Activated naive CD4-positive, alpha-beta T cell (primary cell): ENCODE measurements at regions not wholly inside any gene's neighbourhood (a gene's known extent, or its start where the extent isn't known, plus 50 kb on each side); places are given as distances from the start of the nearest gene placed in this dataset.

Experiments used
- DNase-seq, 4 experiments: peaks; one replicate each; lab custom pipeline; 2025; lab: John Stamatoyannopoulos, UW

GRCh38 chr14:48874711-48875110 lies 711.5 kb downstream of the RPS29 start:
- DNase-seq = no peak

GRCh38 chr14:48857366-48857765 lies 728.8 kb downstream of the RPS29 start:
- no peak for DNase-seq

GRCh38 chr14:48853159-48853558 lies 733.0 kb downstream of the RPS29 start:
- no peak for DNase-seq

GRCh38 chr14:48849741-48850322 lies 736.3 kb downstream of the RPS29 start:
- no peak for DNase-seq

DNA sequence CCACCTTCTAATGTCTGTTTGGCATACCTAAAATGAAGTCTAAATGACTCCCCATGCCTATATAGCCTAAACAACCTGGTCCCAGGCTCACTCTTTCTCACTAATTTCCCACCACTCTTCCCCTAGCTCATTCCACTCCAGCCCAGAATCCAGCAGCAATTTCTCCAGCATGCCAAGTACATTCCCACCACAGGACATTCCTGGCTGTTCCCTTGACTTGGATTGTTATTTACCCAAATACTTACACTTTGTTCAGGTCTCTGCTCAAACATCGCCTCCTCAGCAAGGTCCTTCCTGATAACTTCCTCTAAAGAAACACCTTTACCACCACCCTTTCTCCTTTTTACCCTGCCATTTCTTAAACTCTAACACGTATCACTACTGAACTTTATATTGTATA lies 743.4 kb downstream of the RPS29 start:
- DNase-seq = no peak

DNA sequence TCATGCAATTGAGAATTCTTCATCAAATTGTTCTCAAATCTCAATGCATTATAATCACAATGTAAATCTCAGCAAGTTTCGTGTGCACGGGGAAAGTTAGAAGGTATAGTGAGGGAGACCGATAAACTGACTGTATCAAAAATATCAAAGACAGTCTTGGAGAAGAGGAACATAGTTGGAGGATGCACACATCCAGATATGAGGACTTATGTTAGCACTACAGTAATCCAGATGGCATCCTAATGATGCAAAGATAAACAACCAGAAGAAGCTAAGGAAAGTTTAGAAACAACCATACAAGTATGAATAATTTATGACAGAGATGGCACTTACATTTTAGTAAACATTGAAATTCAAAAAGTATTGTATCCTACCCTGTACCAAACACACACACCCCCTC lies 760.1 kb downstream of the RPS29 start:
- DNase-seq = no peak

- no peak for DNase-seq
Measured at GRCh38 chr14:48814562-48814961, 771.6 kb downstream of the RPS29 start.

- no peak for DNase-seq
Measured at GRCh38 chr14:48805315-48805714, 780.9 kb downstream of the RPS29 start.

GRCh38 chr14:48792376-48793024 lies 793.7 kb downstream of the RPS29 start:
- DNase-seq = no peak

GRCh38 chr14:48788771-48789170 lies 797.4 kb downstream of the RPS29 start:
- DNase-seq = no peak

DNA sequence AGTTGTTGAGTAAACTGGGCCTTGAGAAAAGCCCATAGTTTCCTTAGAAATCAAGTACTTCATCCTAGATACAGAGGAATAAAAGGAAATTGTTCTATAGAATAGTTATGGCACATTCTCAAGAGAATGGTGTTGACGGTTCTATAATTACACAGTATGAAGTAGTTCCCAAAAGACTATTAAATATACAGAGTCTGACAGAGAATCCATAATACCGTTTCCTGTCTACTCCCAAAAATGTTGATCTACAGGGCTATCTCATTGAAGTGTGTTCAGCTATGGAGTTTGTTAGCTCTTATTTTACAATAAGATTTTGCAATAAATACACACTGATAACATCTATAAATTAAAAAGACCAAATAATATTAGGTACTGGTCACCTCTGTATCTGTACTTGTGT lies 799.7 kb downstream of the RPS29 start:
- no peak for DNase-seq

DNA sequence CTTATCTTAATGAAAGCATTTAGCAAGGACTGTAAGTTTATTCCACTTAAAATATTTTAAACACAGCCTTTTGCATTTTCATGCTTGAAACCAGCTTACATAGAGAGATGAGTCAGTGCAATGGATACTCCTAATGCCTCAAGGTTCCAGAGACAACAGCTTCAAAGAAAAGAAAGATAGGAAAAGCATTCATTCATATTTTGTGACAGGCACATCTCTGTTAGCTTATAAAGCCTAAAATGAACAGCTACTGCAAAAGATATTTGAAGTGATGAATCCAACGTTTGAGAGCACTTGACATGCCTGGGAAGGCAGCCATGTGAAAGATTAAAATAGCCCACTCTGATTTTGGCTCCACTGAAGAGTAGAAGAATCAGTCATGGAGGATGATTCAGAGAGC lies 814.5 kb downstream of the RPS29 start:
- no peak for DNase-seq

- no peak for DNase-seq
Measured at GRCh38 chr14:48751293-48751692, 834.9 kb downstream of the RPS29 start.

- no peak for DNase-seq
Measured at GRCh38 chr14:48748151-48748675, 838.0 kb downstream of the RPS29 start.

GRCh38 chr14:48747561-48748089 lies 838.6 kb downstream of the RPS29 start:
- no peak for DNase-seq

DNA sequence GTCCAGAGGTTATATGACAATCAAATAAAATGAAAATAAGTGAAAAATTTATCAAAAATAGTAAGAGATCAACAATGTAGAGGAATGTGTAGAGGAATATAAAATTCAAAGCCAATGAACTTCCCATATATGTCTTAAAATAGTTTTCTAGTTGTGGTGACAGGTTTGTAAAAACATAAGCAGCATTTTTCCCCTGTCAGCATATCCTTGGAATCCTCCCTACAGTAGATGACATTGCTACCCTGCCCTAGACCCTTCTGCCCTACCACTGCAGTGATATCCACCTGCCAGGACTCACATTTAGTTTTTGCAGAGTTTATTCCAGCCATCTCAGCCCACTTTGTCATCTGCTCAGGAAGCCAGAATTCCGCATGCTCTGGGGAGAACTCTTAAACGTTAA lies 842.0 kb downstream of the RPS29 start:
- no peak for DNase-seq

DNA sequence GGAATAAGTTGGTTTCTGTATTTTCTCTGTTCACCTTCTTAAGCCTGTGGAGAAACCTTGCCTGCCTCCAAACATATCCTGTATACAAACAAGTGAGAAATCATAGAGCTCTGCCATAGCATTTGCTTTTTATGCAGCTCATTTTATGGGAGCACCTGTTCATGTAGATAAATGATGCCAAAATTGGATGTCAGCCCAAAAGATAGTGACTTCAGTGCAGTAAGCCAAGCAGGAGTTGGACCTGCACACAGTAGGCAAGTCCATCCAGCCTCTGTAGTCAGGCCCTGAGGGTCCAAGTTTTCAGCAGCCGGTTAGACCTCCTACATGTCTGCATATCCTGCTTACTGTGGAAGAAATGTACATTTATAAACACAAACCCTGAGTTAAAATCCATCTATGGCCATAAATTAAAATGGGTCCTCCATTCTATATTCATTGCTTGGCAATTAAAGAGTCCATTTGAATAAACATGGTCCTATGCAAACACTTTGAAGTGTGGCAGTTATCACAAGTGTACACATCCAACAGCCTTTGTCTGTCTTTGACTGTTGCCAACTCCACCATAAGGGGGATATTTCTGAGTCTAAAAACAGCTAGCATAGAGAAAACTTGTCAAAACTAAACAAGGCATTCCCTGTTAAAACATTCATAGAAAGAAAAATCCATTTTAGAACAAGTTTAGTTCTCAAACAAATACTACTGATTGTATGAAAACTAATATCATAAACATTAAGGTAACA lies 847.8 kb downstream of the RPS29 start:
- no peak for DNase-seq

- no peak for DNase-seq
Measured at GRCh38 chr14:48735607-48736006, 850.6 kb downstream of the RPS29 start.

GRCh38 chr14:48731260-48731659 lies 854.9 kb downstream of the RPS29 start:
- DNase-seq = no peak

GRCh38 chr14:48726080-48726642 lies 860.0 kb downstream of the RPS29 start:
- DNase-seq = no peak

DNA sequence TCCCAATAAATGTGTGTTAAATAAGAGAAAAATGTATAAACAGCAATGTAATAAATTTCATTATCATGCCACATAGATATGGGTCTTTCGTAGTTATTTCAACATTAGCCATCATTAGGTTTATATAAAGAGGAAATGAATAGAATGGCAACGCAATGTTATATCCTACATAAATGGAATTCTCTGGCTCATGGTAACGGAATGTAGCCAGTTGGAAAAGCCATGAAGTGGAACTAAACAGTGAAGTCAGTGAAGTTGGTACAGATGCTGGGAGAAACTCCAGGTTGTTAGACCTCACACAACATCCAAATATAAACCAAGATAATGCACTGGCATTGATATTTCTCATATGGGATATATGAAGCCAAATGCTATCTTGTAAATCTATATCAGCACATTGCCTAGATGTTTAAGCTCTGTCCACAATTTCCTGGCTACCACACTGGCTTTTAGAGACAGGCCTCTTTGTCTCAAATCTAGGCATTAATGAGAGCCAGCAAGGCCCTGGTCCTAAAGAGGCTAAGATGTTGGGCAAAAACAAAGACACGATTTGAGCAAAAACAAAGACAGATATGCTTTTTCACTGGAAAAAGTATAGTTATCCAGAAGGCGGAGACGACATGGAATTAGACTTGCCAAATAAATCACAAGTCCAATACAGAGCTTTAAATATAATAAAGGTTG lies 861.0 kb downstream of the RPS29 start:
- no peak for DNase-seq
